Naive B cell (primary cell): ENCODE measurements at regions not wholly inside any gene's neighbourhood (a gene's known extent, or its start where the extent isn't known, plus 50 kb on each side); places are given as distances from the start of the nearest gene placed in this dataset.

Experiments
- ATAC-seq, 2 donors: fragments of 150-1000 bp; cut with Tn5 transposase; 2 replicates each; pipeline ENCODE4 v1.10.0; 2021; ENCODE audit warnings: low read depth in 2 of 2, mild to moderate bottlenecking in 2 of 2, moderate library complexity in 2 of 2
- DNase-seq: peaks from one replicate; pipeline ENCODE4 v3.0.0; 2022
- H3K27ac Mint-ChIP-seq, 6 donors: one replicate each; pipeline ENCODE4 v1.8.0; 2020 to 2022; ENCODE audit warnings: mild to moderate bottlenecking in 6 of 6, mixed read lengths in 6 of 6, moderate library complexity in 5 of 6, inconsistent platforms in 2 of 6
- H3K27me3 Mint-ChIP-seq, 3 donors: one replicate each; pipeline ENCODE4 v1.8.0; 2021 to 2022; ENCODE audit warnings: mixed read lengths in 3 of 3, mild to moderate bottlenecking in 1 of 3
- H3K36me3 Mint-ChIP-seq, 2 donors: one replicate each; pipeline ENCODE4 v1.8.0; 2020 to 2022; ENCODE audit warnings: mixed read lengths in 2 of 2, inconsistent platforms in 1 of 2, mild to moderate bottlenecking in 1 of 2
- H3K4me1 Mint-ChIP-seq, 3 donors: one replicate each; pipeline ENCODE4 v1.8.0; 2020 to 2022; ENCODE audit warnings: mixed read lengths in 3 of 3, inconsistent platforms in 1 of 3, mild to moderate bottlenecking in 1 of 3, moderate library complexity in 1 of 3
- H3K4me3 Mint-ChIP-seq, 8 donors: one replicate each; pipeline ENCODE4 v1.8.0; 2020 to 2022; ENCODE audit warnings: mild to moderate bottlenecking in 8 of 8, mixed read lengths in 8 of 8, moderate library complexity in 8 of 8, inconsistent platforms in 2 of 8
- H3K9me3 Mint-ChIP-seq, 7 donors: one replicate each; pipeline ENCODE4 v1.8.0; 2020 to 2022; ENCODE audit warnings: mixed read lengths in 7 of 7, mild to moderate bottlenecking in 5 of 7, inconsistent platforms in 2 of 7, moderate library complexity in 1 of 7

DNA sequence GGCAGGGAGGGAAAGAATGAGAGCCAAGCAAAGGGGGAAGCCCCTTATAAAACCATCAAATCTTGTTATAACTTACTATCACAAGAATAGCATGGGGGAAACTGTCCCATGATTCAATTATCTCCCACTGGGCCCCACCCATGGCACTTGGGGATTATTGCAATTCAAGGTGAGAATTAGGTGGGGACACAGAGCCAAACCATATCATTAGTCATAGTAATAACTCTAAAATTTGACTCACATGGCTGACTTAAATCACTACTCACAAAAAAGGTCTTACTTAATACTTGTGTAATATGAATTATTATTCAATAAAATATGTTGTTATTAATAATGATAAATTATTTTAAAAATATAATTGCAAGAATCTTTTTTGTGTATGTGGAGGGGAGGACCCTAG lies 178.1 kb upstream of the TCF21 start:
- no peak overlapping the region for H3K27ac Mint-ChIP-seq
- DNase-seq: no peak
- no peaks in the 10 kb centered on the region for H3K36me3 Mint-ChIP-seq
- H3K9me3 Mint-ChIP-seq: peaks cover 0 to 6% (median 0%) of the 10 kb centered on the region in 7 donors
- H3K4me1 Mint-ChIP-seq: no peaks in the 10 kb centered on the region
- ATAC-seq: no peak
- peaks cover 0 to 8% (median 5%) of the 10 kb centered on the region in 3 donors for H3K27me3 Mint-ChIP-seq
- no peak overlapping the region for H3K4me3 Mint-ChIP-seq

DNA sequence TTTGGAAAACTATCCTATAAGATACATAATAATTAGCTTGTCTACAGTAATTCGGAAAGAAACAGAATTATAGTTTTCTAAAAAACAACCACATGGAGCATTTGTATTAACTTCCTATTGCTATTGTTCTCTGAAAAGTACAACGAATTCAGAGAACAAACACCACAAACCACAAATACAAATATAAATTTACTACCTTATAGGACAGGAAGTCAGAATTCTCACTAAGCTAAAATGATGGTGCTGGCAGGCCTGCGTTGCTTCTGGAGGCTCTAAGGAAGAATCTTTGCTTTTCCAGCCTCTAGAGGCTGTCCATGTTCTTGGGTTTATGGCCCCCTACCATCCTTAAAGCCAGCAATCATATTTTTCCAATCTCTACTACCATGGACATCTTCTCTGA lies 173.6 kb upstream of the TCF21 start:
- ATAC-seq: no peak
- Mint-ChIP-seq H3K4me1 (no peaks in the 10 kb centered on the region), H3K9me3 (peaks cover 0 to 2% (median 0%) of the 10 kb centered on the region in 7 donors), H3K36me3 (no peaks in the 10 kb centered on the region), H3K4me3 (no peak overlapping the region), H3K27ac (no peak overlapping the region), H3K27me3 (peaks cover 0 to 19% (median 5%) of the 10 kb centered on the region in 3 donors)
- DNase-seq: no peak

DNA sequence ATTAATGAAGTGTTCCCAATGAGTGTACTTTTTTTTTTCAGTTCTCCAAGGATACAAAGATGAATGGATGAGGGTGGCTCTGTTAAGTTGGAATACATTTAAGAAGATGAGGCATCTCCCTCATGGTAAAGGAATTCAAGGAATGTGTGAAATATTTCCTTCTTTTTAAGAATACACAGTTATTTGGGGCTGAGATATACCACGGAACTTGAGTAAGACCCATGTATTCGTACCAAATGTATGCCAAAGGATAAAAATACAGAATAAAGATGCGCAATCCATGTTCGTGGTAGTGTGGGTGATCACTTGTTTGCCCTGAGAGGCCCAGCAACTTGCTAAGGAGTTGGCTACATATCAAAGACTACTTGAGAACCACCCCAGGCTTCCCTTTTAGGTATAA lies 164.2 kb upstream of the TCF21 start:
- Mint-ChIP-seq H3K9me3 (peaks cover 6 to 27% (median 13%) of the 10 kb centered on the region in 7 donors), H3K27ac (no peak overlapping the region), H3K4me3 (no peak overlapping the region), H3K4me1 (no peaks in the 10 kb centered on the region), H3K36me3 (peaks cover 0 to 7% of the 10 kb centered on the region in 2 donors), H3K27me3 (peaks cover 0 to 4% (median 0%) of the 10 kb centered on the region in 3 donors)
- DNase-seq (no peak), ATAC-seq (no peak)

DNA sequence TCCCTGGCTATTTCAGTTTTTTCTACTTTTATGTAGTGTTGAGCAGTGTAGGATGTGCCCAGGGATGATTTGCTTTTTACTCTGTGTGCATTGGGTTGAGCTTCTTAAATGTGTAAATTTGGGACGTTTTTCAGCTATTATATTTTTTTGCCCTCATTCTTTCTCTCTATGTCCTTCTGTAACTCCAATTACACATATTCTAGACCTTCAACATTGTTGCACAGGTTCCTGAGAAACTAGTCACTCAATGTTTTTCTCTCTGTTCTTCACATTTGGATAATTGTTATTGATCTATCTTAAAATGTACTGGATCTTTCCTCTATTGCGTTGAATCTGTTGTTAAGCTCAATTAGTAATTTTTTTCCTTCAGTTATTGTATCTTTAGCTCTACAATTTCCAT lies 162.7 kb upstream of the TCF21 start:
- H3K27ac Mint-ChIP-seq: no peak overlapping the region
- no peak overlapping the region for H3K4me3 Mint-ChIP-seq
- no peaks in the 10 kb centered on the region for H3K4me1 Mint-ChIP-seq
- no peaks in the 10 kb centered on the region for H3K27me3 Mint-ChIP-seq
- DNase-seq: no peak
- H3K36me3 Mint-ChIP-seq: peaks cover 0 to 7% of the 10 kb centered on the region in 2 donors
- peaks cover 6 to 27% (median 13%) of the 10 kb centered on the region in 7 donors for H3K9me3 Mint-ChIP-seq
- no peak for ATAC-seq

DNA sequence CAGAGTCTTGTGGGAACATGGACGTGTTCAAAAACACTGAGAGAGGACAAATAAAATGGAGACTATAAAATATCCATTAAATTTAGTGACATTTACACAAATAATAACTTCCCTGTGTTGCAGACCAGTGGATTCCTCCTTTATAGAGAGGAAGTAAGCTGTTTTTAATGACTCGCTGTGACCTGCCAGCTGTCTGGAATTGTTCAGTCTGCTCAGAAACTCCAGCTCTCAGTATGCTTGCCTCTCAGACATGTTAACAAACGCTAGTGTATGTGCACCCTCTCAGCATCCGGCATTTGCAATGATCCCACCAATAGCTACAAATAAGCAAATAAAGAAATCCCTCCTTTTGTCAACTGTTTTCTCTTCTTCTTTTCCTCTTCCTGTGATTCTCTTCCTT lies 158.0 kb upstream of the TCF21 start:
- H3K36me3 Mint-ChIP-seq: peaks cover 0 to 7% of the 10 kb centered on the region in 2 donors
- ATAC-seq: no peak
- no peak overlapping the region for H3K27ac Mint-ChIP-seq

DNA sequence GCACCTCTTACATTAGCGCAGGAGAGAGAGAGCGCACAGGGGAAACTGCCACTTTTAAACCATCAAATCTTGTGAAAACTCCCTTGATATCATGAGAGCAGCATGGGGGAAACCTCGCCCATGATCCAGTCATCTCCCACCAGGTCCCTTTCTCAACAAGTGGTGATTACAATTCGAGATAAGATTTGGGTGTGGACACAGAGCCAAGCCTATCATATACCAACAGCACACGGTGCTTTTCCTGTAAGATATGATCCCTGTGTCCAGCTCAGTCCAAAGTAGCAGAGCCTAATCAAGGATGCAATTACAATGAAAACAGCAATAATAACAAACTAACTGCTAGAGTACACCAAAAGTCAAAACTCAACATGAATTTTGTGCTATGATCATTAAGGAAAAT lies 148.7 kb upstream of the TCF21 start:
- H3K4me1 Mint-ChIP-seq: no peaks in the 10 kb centered on the region
- H3K4me3 Mint-ChIP-seq: no peak overlapping the region
- H3K9me3 Mint-ChIP-seq: peaks cover 0 to 2% (median 0%) of the 10 kb centered on the region in 7 donors
- H3K36me3 Mint-ChIP-seq: no peaks in the 10 kb centered on the region
- no peak for DNase-seq
- no peak overlapping the region for H3K27ac Mint-ChIP-seq
- no peaks in the 10 kb centered on the region for H3K27me3 Mint-ChIP-seq
- ATAC-seq: no peak

More for the DNA sequence above, 158.0 kb upstream of the TCF21 start:
- Mint-ChIP-seq H3K4me1 (no peaks in the 10 kb centered on the region), H3K27me3 (no peaks in the 10 kb centered on the region), H3K4me3 (no peak overlapping the region), H3K9me3 (peaks cover 8 to 40% (median 14%) of the 10 kb centered on the region in 7 donors)
- DNase-seq: no peak

DNA sequence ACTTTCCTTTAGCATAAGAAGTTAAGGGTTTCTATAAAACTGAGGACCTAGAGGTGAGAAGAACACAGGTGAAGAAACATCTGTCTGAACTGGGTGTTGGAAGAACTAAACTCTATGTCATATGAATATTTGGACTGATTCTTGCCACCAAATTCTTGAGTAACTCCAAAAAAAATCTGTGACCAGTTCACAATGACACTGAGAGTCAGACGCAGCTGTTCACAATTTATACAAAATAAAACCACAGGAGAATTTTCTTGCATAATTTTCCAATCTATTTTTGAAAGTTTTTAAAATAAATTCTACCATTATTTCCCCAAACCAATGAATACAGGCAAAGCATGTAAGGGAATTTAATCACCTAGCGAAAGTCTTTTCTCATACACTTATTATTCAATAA lies 148.1 kb upstream of the TCF21 start:
- H3K27ac Mint-ChIP-seq: no peak overlapping the region

DNA sequence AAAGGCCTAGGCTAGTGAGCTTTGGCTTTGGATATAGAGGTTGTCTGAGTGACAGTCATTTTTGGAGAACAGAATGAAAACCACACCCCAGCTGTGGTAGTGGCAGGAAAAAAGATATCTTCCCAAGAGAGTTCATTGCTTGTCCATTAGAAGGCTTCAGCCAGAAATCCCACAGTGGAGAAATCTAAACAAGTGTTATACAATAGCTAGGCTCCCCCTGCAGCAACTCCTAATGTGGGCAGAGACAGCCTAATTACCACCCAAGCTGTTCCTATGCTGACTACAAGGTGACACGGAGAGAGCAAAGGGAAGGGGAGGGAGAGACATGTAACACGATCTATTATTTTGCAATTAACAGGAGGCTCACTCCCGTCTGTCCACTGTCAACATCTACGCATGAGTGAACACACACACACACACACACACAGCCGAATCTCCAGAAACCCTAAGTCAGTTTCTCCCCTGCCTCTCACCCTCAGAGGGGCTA lies 147.5 kb upstream of the TCF21 start:
- Mint-ChIP-seq H3K4me3 (no peak overlapping the region), H3K36me3 (no peaks in the 10 kb centered on the region), H3K27ac (no peak overlapping the region), H3K4me1 (no peaks in the 10 kb centered on the region), H3K9me3 (peaks cover 0 to 4% (median 0%) of the 10 kb centered on the region in 7 donors), H3K27me3 (peaks cover 0 to 4% (median 0%) of the 10 kb centered on the region in 3 donors)
- no peak for ATAC-seq
- no peak for DNase-seq

More for the DNA sequence above, 148.1 kb upstream of the TCF21 start:
- no peak for ATAC-seq
- Mint-ChIP-seq H3K4me3 (no peak overlapping the region), H3K36me3 (no peaks in the 10 kb centered on the region), H3K4me1 (no peaks in the 10 kb centered on the region), H3K27me3 (peaks cover 0 to 4% (median 0%) of the 10 kb centered on the region in 3 donors), H3K9me3 (peaks cover 0 to 4% (median 0%) of the 10 kb centered on the region in 7 donors)
- no peak for DNase-seq

DNA sequence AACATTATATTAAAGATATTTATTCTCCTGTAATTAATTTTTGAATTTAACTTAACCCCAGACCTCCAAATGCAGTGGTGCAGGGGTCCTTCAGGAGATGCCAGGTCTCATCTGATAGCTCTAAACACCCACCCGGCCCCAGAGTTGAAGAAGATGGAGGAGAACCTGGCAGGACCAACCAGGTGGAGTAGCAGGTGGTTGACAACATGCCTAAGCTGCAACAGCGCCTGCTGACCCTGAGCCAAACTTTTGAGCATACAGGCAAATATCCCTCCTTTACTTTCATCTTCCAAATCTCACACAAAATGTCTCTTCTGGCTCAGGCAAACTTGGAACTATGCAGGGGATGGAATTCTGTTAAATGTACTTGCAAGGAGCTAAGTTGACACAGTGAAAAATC lies 145.3 kb upstream of the TCF21 start:
- Mint-ChIP-seq H3K36me3 (no peaks in the 10 kb centered on the region), H3K27ac (no peak overlapping the region), H3K4me1 (no peaks in the 10 kb centered on the region), H3K9me3 (peaks cover 0 to 4% (median 0%) of the 10 kb centered on the region in 7 donors), H3K27me3 (peaks cover 0 to 4% (median 0%) of the 10 kb centered on the region in 3 donors), H3K4me3 (no peak overlapping the region)
- no peak for ATAC-seq
- no peak for DNase-seq

DNA sequence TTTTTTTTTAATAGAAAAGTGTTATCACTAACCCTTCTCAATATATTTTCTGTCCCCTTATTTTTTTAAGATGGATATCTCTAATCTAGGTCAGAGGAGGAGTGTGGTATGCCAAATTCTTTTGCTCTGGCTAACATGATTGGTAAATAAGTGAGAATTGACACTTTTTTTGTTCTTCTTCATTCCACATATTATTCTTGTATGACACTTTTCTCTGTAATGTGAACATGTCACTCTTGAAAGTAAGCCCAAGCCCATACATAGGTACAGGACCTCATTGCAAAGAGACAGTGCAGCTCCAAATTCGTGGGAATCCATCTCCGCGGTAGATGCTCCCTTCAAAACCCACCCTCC lies 142.5 kb upstream of the TCF21 start:
- Mint-ChIP-seq H3K9me3 (peaks cover 0 to 4% (median 0%) of the 10 kb centered on the region in 7 donors), H3K4me1 (no peaks in the 10 kb centered on the region), H3K4me3 (no peak overlapping the region), H3K27ac (no peak overlapping the region), H3K36me3 (no peaks in the 10 kb centered on the region), H3K27me3 (peaks cover 0 to 8% (median 0%) of the 10 kb centered on the region in 3 donors)
- ATAC-seq (no peak), DNase-seq (no peak)

DNA sequence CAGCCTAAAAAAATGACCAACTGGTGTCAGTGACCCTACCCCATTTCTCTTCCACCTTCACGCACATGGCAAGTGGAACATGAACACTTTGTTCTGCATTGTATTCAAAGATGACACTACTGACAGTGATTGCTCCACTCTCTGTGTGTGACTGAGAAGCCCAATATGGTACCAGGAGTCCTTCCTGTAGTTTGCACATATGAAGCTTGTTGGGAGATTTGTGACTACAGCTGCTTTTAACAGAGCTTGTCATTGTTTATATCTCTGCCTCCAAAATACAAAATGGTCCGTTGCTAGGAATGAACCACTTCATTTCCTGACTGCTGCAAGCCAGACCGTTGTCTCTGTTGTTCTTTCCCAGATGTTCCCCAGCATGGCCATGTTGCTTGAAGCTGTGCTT lies 140.3 kb upstream of the TCF21 start:
- ATAC-seq (no peak), DNase-seq (no peak)
- no peak overlapping the region for H3K27ac Mint-ChIP-seq
- H3K4me3 Mint-ChIP-seq: no peak overlapping the region
- H3K36me3 Mint-ChIP-seq: no peaks in the 10 kb centered on the region
- H3K9me3 Mint-ChIP-seq: peaks cover 0 to 4% (median 0%) of the 10 kb centered on the region in 7 donors
- H3K4me1 Mint-ChIP-seq: no peaks in the 10 kb centered on the region
- peaks cover 0 to 8% (median 0%) of the 10 kb centered on the region in 3 donors for H3K27me3 Mint-ChIP-seq

DNA sequence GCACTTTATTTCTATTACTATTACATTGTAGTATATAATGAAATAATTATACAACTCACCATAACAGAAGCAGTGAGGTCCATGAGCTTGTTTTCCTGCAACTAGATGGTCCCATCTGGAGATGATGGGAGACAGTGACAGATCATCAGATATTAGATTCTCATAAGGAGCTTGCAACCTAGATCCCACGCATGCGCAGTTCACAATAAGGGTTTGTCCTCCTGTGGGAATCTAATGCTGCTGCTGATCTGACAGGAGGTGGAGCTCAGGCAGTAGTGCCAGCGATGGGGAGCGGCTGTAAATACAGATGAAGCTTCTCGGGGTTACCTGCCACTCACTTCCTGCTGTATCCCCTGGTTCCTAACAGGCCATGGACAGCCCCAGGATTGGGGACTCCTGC lies 139.5 kb upstream of the TCF21 start:
- no peak overlapping the region for H3K4me3 Mint-ChIP-seq
- ATAC-seq: no peak
- peaks cover 0 to 8% (median 0%) of the 10 kb centered on the region in 3 donors for H3K27me3 Mint-ChIP-seq
- no peaks in the 10 kb centered on the region for H3K4me1 Mint-ChIP-seq
- no peak for DNase-seq
- H3K27ac Mint-ChIP-seq: no peak overlapping the region
- peaks cover 0 to 4% (median 0%) of the 10 kb centered on the region in 7 donors for H3K9me3 Mint-ChIP-seq
- H3K36me3 Mint-ChIP-seq: no peaks in the 10 kb centered on the region

DNA sequence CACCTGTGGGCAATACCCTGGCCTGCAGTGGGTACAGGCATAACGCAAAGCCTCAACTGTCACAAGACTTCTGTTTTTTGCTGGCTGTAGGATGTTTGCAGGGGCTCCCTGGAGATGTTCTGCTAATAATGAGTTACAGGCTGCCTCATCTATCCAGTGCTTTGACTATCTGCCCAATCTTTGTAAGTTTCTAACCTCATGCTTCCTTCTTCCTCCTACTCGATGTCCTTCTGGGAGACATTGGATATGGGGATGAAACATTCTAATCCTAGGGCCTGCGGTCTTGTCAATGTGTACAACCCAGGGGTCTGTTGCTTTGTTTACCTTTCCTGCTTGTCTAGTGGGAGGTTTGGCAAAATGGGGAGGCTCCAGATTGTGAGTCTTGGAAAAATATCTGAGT lies 136.8 kb upstream of the TCF21 start:
- Mint-ChIP-seq H3K4me1 (no peaks in the 10 kb centered on the region), H3K4me3 (no peak overlapping the region), H3K36me3 (no peaks in the 10 kb centered on the region), H3K9me3 (no peaks in the 10 kb centered on the region), H3K27me3 (peaks cover 0 to 4% (median 0%) of the 10 kb centered on the region in 3 donors), H3K27ac (no peak overlapping the region)
- ATAC-seq (no peak), DNase-seq (no peak)

DNA sequence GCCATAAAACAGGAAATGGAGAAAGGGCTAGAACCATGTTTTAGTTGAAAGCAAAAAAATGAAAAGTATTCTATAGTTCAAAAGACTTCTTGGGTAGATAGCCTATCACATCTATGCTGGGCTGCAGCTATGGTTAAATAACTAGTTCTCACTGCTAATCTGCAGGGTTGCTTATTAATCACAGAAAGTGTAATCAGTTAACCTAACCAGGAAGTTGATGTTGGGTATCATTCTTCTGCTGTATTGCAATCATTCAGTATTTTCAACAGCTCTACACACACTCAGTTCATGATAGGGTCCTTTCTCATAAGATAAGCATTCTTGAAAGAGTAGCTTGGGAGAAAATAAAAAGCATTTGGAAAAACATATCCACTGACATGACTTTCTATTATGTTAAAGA lies 135.2 kb upstream of the TCF21 start:
- peaks cover 0 to 9% (median 0%) of the 10 kb centered on the region in 3 donors for H3K27me3 Mint-ChIP-seq
- no peaks in the 10 kb centered on the region for H3K9me3 Mint-ChIP-seq
- no peak overlapping the region for H3K27ac Mint-ChIP-seq
- DNase-seq: no peak
- H3K36me3 Mint-ChIP-seq: no peaks in the 10 kb centered on the region
- no peaks in the 10 kb centered on the region for H3K4me1 Mint-ChIP-seq
- no peak overlapping the region for H3K4me3 Mint-ChIP-seq
- ATAC-seq: no peak

DNA sequence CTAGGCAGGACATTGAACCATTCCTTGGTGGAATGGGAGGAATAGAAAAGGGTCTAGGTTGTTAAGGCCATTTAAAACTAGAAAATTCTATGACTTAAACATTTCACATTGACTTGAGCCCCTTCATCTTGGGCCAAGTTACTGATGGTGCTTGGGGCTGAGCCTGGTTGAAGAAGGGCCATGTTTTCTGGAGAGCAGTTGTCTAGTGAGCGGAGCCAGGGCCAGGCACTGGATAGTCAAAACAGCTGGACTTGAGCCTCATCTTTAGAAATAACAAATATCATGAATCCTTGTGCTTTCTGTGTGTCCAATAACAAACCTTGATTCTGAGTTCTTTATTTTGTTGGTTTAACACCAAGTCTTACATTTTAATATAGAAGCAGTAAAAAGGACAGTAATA lies 134.6 kb upstream of the TCF21 start:
- no peaks in the 10 kb centered on the region for H3K4me1 Mint-ChIP-seq
- DNase-seq (no peak), ATAC-seq (no peak)
- peak overlapping the region in 1 of 6 donors; percentile 16 for H3K27ac Mint-ChIP-seq
- H3K9me3 Mint-ChIP-seq: no peaks in the 10 kb centered on the region
- H3K27me3 Mint-ChIP-seq: peaks cover 0 to 7% (median 0%) of the 10 kb centered on the region in 3 donors
- H3K4me3 Mint-ChIP-seq: no peak overlapping the region
- no peaks in the 10 kb centered on the region for H3K36me3 Mint-ChIP-seq
